OCI-LY3 (cell line): ENCODE measurements at regions not wholly inside any gene's neighbourhood (a gene's known extent, or its start where the extent isn't known, plus 50 kb on each side); places are given as distances from the start of the nearest gene placed in this dataset.
A peak's percentile ranks its signal among the peaks of the same experiment; 100 is the strongest.

Source experiments
- H2AFZ ChIP-seq: fragments of 200-600, 300-600 bp; shearing (Covaris generic); 2 replicates; pipeline ENCODE4 v1.6.0; 2014; ENCODE audit warnings: antibody characterized with exemption, low read depth, low read length
- H3K27ac ChIP-seq: fragments of 200-600, 300-600 bp; sonication (generic); 2 replicates; pipeline ENCODE4 v1.5.1; 2014; ENCODE audit warnings: mild to moderate bottlenecking, low read length, moderate library complexity, mixed read lengths
- H3K27me3 ChIP-seq: fragments of 200-600, 300-600 bp; sonication (generic); 2 replicates; pipeline ENCODE4 v1.6.1; 2014; ENCODE audit warnings: low read depth, low read length, mixed read lengths
- H3K36me3 ChIP-seq: fragments of 200-600, 300-600 bp; sonication (generic); replicated peaks from 2 replicates; pipeline ENCODE3; 2014; ENCODE audit warnings: low read depth, low read length, mixed read lengths
- H3K4me1 ChIP-seq: fragments of 300-600, 200-600 bp; sonication (generic); 2 replicates; pipeline ENCODE4 v1.6.1; 2014; ENCODE audit warnings: low read length, mixed read lengths
- H3K4me2 ChIP-seq: fragments of 200-600, 300-600 bp; sonication (generic); 2 replicates; pipeline ENCODE4 v1.6.1; 2014; ENCODE audit warnings: low read length, mixed read lengths
- H3K4me3 ChIP-seq: fragments of 300-600, 200-600 bp; sonication (generic); 2 replicates; pipeline ENCODE4 v1.5.1; 2014; ENCODE audit warnings: antibody characterized with exemption, mild to moderate bottlenecking, low read length, moderate library complexity
- H3K79me2 ChIP-seq: fragments of 300-600, 200-600 bp; shearing (Covaris generic); 2 replicates; pipeline ENCODE4 v1.6.1; 2014; ENCODE audit warnings: mild to moderate bottlenecking, low read length, mixed read lengths
- H3K9ac ChIP-seq: fragments of 300-600, 200-600 bp; shearing (Covaris generic); 2 replicates; pipeline ENCODE4 v1.6.0; 2014; ENCODE audit warnings: mild to moderate bottlenecking, low read length, moderate library complexity
- H3K9me3 ChIP-seq: fragments of 200-600, 300-600 bp; shearing (Covaris generic); 2 replicates; pipeline ENCODE4 v1.6.1; 2014; ENCODE audit warnings: low read length, mixed read lengths; ENCODE audit not compliant: insufficient read depth
- H4K20me1 ChIP-seq: fragments of 200-600, 300-600 bp; sonication (generic); 2 replicates; pipeline ENCODE4 v1.6.1; 2016; ENCODE audit warnings: low read length, mixed read lengths; ENCODE audit not compliant: insufficient read depth
- CTCF ChIP-seq: fragments of 200-600, 300-600 bp; sonication (generic); IDR thresholded peaks from 2 replicates; pipeline ENCODE4 v1.5.1; 2014; ENCODE audit warnings: antibody characterized with exemption, low read length, low read depth
- EZH2phosphoT487 ChIP-seq: fragments of 200-600 bp; shearing (Covaris generic); IDR thresholded peaks from 2 replicates; pipeline ENCODE4 v1.6.1; 2018; ENCODE audit warnings: antibody characterized with exemption, mixed run types, low read depth

DNA sequence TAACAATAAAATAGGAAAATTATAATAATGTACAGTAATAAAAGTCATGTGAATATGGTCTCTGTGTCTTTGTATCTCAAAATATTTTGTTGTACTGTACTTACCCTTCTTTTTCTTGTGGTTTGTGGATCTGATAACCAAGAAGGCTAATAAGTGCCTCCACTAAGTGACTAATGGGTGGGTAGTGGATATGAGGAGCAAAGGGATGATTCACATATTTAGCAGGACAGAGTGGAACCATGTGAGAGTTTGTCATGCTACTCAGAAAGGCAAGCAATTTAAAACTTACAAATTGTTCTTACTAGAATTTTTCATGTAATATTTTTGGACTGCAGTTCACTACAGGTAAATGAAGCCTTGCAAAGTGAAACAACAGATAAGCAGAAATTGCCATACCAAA is 1241.2 kb upstream of the CDH2 start:
- no peak overlapping the region for H3K9ac ChIP-seq
- no peaks in the 10 kb centered on the region for H3K27me3 ChIP-seq
- no peaks in the 10 kb centered on the region for H3K79me2 ChIP-seq
- H3K4me3 ChIP-seq: no peak overlapping the region
- no peak overlapping the region for H3K4me2 ChIP-seq
- H3K36me3 ChIP-seq: no peaks in the 10 kb centered on the region
- no peak for TF ChIP-seq CTCF
- no peak overlapping the region for H2AFZ ChIP-seq
- no peak overlapping the region for H3K27ac ChIP-seq
- H4K20me1 ChIP-seq: no peaks in the 10 kb centered on the region
- no peaks in the 10 kb centered on the region for H3K4me1 ChIP-seq
- H3K9me3 ChIP-seq: no peaks in the 10 kb centered on the region; the same call in 1 of the 2 replicates

DNA sequence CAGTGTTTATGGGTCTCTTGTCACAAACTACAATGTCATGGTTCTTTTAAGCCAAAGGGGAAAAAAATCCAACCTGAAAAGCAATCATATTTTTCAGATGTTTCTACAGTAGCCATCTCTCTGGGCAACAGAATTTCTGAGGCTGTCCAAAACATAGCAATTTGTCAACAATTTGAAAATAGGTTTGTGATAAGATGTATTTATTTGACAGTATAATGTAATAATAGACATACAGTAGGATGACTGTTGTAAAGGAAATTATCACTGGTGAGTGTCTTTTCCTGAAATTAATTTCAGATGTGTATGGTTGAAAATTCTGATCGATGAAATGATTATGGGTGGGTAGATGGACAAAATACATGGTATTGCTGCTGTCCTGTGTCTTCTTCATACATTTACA is 1230.1 kb upstream of the CDH2 start:
- no peaks in the 10 kb centered on the region for H3K27me3 ChIP-seq
- H3K27ac ChIP-seq: no peak overlapping the region
- H2AFZ ChIP-seq: no peak overlapping the region
- no peak overlapping the region for H3K4me3 ChIP-seq
- H4K20me1 ChIP-seq: no peaks in the 10 kb centered on the region
- H3K79me2 ChIP-seq: no peaks in the 10 kb centered on the region
- H3K9ac ChIP-seq: no peak overlapping the region
- H3K36me3 ChIP-seq: no peaks in the 10 kb centered on the region
- no peaks in the 10 kb centered on the region for H3K9me3 ChIP-seq
- TF ChIP-seq CTCF (no peak), EZH2phosphoT487 (no peak)
- H3K4me1 ChIP-seq: no peaks in the 10 kb centered on the region
- H3K4me2 ChIP-seq: no peak overlapping the region

DNA sequence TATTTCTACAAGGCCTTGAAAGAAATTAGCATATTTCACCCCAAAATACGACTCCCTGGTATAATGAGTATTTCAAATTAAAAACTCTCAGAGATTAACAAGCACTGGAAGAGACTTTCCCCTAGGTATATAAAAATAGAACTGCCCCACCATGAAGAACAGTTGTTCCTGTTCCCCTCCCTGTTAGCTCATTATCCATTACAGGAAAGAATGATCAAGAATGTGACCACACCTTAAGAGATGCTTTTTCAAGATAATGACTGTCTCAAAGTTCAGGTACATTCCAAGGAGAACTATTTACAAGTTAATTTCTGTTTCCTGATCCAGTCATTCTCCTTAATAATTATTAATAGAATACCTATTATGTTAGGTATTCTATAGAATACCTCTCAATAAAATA is 1220.6 kb upstream of the CDH2 start:
- Histone ChIP-seq H3K27me3 (peaks cover 16% of the 10 kb centered on the region), H3K79me2 (no peaks in the 10 kb centered on the region), H3K9ac (no peak overlapping the region), H4K20me1 (no peaks in the 10 kb centered on the region), H3K4me3 (no peak overlapping the region), H3K4me1 (peaks cover 3% of the 10 kb centered on the region; the same call in 1 of the 2 replicates), H3K4me2 (no peak overlapping the region), H2AFZ (no peak overlapping the region), H3K36me3 (no peaks in the 10 kb centered on the region), H3K9me3 (no peaks in the 10 kb centered on the region), H3K27ac (no peak overlapping the region)
- TF ChIP-seq EZH2phosphoT487 (no peak), CTCF (no peak)

DNA sequence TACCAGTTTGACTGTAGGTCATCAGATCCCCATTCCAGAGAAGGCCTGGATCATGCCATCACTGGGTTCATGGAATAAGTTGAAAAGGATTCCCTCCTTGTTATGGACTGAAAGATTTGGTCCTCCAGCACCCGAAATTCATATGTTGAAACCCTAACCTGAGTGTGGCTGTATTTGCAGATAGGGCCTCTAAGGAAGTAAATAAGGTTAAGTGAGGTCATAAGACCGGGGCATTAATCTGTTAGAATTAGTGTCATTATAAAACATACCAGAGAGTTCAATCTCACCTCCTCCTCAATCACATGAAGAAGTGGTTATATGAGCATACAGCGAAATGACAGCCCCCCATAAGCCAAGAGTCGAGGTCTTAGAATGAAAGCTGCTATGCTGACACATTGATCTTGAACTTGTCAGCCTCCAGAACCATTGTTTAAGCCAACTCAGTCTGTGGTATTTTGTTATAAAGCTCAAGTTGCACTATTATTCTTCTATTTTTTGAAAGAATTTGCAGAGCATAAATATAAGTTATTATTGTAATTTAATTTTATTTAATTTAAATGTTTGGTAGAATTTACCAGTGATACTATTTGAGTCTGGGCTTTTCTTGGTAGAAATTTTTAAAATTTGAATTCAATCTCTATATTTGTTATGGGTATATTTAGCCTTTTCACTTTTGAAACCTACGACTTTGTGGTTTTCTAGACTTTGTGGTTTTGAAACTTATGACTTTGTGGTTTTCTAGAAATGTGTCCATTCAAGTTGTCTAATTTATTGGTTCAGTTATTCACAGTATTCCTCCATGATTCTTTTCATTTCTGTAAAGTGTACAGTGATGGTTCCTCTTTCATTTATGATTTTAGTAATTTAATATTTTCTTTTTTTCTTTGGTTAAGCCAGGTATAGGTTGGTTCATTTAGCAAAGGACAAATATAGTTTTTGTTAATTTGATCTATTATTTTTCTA is 1206.7 kb upstream of the CDH2 start:
- H3K36me3 ChIP-seq: peaks cover 4% of the 10 kb centered on the region
- H3K4me1 ChIP-seq: peaks cover 15% of the 10 kb centered on the region
- no peak overlapping the region for H3K4me3 ChIP-seq
- peaks cover 16% of the 10 kb centered on the region; the same call in 1 of the 2 replicates for H4K20me1 ChIP-seq
- H3K9me3 ChIP-seq: peaks cover 11% of the 10 kb centered on the region; the same call in 1 of the 2 replicates
- H3K9ac ChIP-seq: no peak overlapping the region
- H3K4me2 ChIP-seq: peak overlapping the region; percentile 21; the same call in 1 of the 2 replicates
- TF ChIP-seq CTCF (no peak), EZH2phosphoT487 (peak; percentile 74; the same call in 1 of the 2 replicates)
- no peak overlapping the region for H3K27ac ChIP-seq
- no peaks in the 10 kb centered on the region for H3K79me2 ChIP-seq
- no peak overlapping the region for H2AFZ ChIP-seq
- H3K27me3 ChIP-seq: peaks cover 67% of the 10 kb centered on the region
